Mesenchymal stem cell (in vitro differentiated cells and primary cell): ENCODE measurements at regions not wholly inside any gene's neighbourhood (a gene's known extent, or its start where the extent isn't known, plus 50 kb on each side); places are given as distances from the start of the nearest gene placed in this dataset.

Source experiments
- DNase-seq: peaks from one replicate; pipeline ENCODE4 v3.0.0-alpha.2; 2013
- H2AFZ ChIP-seq: one replicate; pipeline ENCODE4 v1.6.1; 2013; ENCODE audit warnings: low read depth, mild to moderate bottlenecking, control low read depth, inconsistent platforms, low read length, moderate library complexity
- H2AK5ac ChIP-seq: 2 replicates; pipeline ENCODE4 v1.6.1; 2013; ENCODE audit warnings: low read length, moderate library complexity, mild to moderate bottlenecking, inconsistent platforms; ENCODE audit not compliant: severe bottlenecking
- H2BK120ac ChIP-seq: one replicate; pipeline ENCODE4 v1.6.1; 2013; ENCODE audit warnings: low read depth, mild to moderate bottlenecking, inconsistent platforms, low read length, moderate library complexity
- H2BK12ac ChIP-seq, 2 experiments: one replicate each; pipeline ENCODE4 v1.6.1; 2013; ENCODE audit warnings: inconsistent platforms in 2 of 2, low read length in 2 of 2, mild to moderate bottlenecking in 2 of 2, moderate library complexity in 2 of 2, control low read depth in 1 of 2
- H2BK15ac ChIP-seq: one replicate; pipeline ENCODE4 v1.6.1; 2013; ENCODE audit warnings: mild to moderate bottlenecking, low read depth, inconsistent platforms; ENCODE audit not compliant: poor library complexity, severe bottlenecking
- H2BK5ac ChIP-seq: 2 replicates; pipeline ENCODE4 v1.6.1; 2013; ENCODE audit warnings: low read depth, mild to moderate bottlenecking, low read length, control low read depth, inconsistent platforms; ENCODE audit not compliant: poor library complexity, severe bottlenecking
- H3K14ac ChIP-seq, 2 experiments: one replicate each; pipeline ENCODE4 v1.6.1; 2013; ENCODE audit warnings: inconsistent platforms in 2 of 2, low read length in 2 of 2, control low read depth in 1 of 2, mild to moderate bottlenecking in 1 of 2, moderate library complexity in 1 of 2
- H3K18ac ChIP-seq, 2 experiments: one replicate each; pipeline ENCODE4 v1.6.1; 2013; ENCODE audit warnings: inconsistent platforms in 2 of 2, low read length in 2 of 2, control low read depth in 1 of 2, low read depth in 1 of 2, mild to moderate bottlenecking in 1 of 2
- H3K23ac ChIP-seq, 2 experiments: one replicate each; pipeline ENCODE4 v1.6.1; 2013; ENCODE audit warnings: inconsistent platforms in 2 of 2, low read length in 2 of 2, mild to moderate bottlenecking in 2 of 2, moderate library complexity in 2 of 2, control low read depth in 1 of 2
- H3K27ac ChIP-seq: 2 replicates; pipeline ENCODE4 v1.5.1; 2013; ENCODE audit warnings: mild to moderate bottlenecking, moderate library complexity, low read length, control low read depth, inconsistent platforms; ENCODE audit not compliant: poor library complexity, severe bottlenecking
- H3K27me3 ChIP-seq, 2 experiments: 2 replicates each; pipeline versions ENCODE4 v1.6.1 to v1.7.0; 2013; ENCODE audit warnings: low read length in 2 of 2, mild to moderate bottlenecking in 2 of 2, moderate library complexity in 2 of 2, control low read depth in 1 of 2, inconsistent platforms in 1 of 2; ENCODE audit not compliant: control insufficient read depth in 1 of 2, insufficient read depth in 1 of 2
- H3K36me3 ChIP-seq, 2 experiments: 2 replicates each; pipeline versions ENCODE4 v1.6.1 to v1.7.0; 2013; ENCODE audit warnings: low read length in 2 of 2, control low read depth in 1 of 2, inconsistent platforms in 1 of 2, low read depth in 1 of 2, mild to moderate bottlenecking in 1 of 2; ENCODE audit not compliant: insufficient read depth in 2 of 2, control insufficient read depth in 1 of 2
- H3K4ac ChIP-seq, 2 experiments: one replicate each; pipeline ENCODE4 v1.6.1; 2013; ENCODE audit warnings: inconsistent platforms in 2 of 2, low read length in 2 of 2, mild to moderate bottlenecking in 2 of 2, moderate library complexity in 2 of 2, control low read depth in 1 of 2, low read depth in 1 of 2
- H3K4me1 ChIP-seq: 2 replicates; pipeline ENCODE4 v1.6.1; 2013; ENCODE audit warnings: low read depth, low read length, control low read depth; ENCODE audit not compliant: control insufficient read depth, insufficient read depth
- H3K4me2 ChIP-seq: 2 replicates; pipeline ENCODE4 v1.6.1; 2013; ENCODE audit warnings: low read length, mild to moderate bottlenecking, inconsistent platforms; ENCODE audit not compliant: poor library complexity, severe bottlenecking
- H3K4me3 ChIP-seq, 2 experiments: 2 replicates each; pipeline versions ENCODE4 v1.5.1 to v1.7.0; 2013; ENCODE audit warnings: low read length in 2 of 2, mild to moderate bottlenecking in 2 of 2, control low read depth in 1 of 2, low read depth in 1 of 2; ENCODE audit not compliant: insufficient read depth in 1 of 2
- H3K79me1 ChIP-seq: replicated peaks from 2 replicates; pipeline ENCODE4 v1.6.1; 2013; ENCODE audit warnings: mild to moderate bottlenecking, control low read depth, low read length, inconsistent platforms; ENCODE audit not compliant: poor library complexity, severe bottlenecking
- H3K9ac ChIP-seq: 2 replicates; pipeline ENCODE4 v1.7.0; 2013; ENCODE audit warnings: mild to moderate bottlenecking, low read length, moderate library complexity
- H3K9me3 ChIP-seq: 2 replicates; pipeline ENCODE4 v1.7.0; 2013; ENCODE audit warnings: mild to moderate bottlenecking, low read length; ENCODE audit not compliant: control insufficient read depth
- H4K8ac ChIP-seq: one replicate; pipeline ENCODE4 v1.6.1; 2013; ENCODE audit warnings: inconsistent platforms, mild to moderate bottlenecking, low read length, moderate library complexity
- H4K91ac ChIP-seq: one replicate; pipeline ENCODE4 v1.6.1; 2013; ENCODE audit warnings: mild to moderate bottlenecking, low read length, inconsistent platforms
- WGBS: methylation state at CpG from one replicate; pipeline ENCODE4 v1.1.7; 2013; ENCODE audit warnings: mixed read lengths; 5-methylcytosine and 5-hydroxymethylcytosine counted together

DNA sequence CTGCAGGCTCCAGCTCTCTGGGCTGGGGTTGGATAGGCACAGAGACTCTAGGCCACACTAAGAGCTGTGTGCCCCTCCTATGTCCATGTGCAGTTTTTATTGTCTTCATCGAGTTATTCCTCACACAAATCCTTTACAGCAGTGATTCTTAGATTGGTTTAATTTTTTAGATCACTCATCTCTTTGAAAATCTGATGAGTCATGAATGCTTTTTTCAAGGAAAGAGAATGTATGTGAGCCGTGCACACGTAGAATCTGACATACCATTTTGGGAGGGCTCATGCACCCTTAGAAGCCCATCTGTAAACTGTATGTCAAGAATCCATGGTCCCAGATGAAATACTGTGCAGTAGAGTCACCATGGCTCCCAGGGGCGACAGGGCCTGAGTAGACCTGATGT lies 100.7 kb upstream of the S1PR3 start:
- Histone ChIP-seq H3K9ac (no peak overlapping the region), H3K4me3 (no peak overlapping the region), H3K23ac (no peak overlapping the region), H4K8ac (no peak overlapping the region), H4K91ac (no peak overlapping the region), H3K79me1 (no peaks in the 10 kb centered on the region), H3K9me3 (peaks cover 5% of the 10 kb centered on the region), H3K27ac (no peak overlapping the region), H2AFZ (no peak overlapping the region), H3K4me1 (peaks cover 8% of the 10 kb centered on the region), H3K36me3 (no peaks in the 10 kb centered on the region), H3K18ac (no peak overlapping the region), H2BK15ac (no peak overlapping the region), H3K27me3 (peaks cover 0 to 6% of the 10 kb centered on the region in 2 experiments), H2AK5ac (no peak overlapping the region), H2BK5ac (no peak overlapping the region), H3K4ac (no peak overlapping the region), H2BK120ac (no peak overlapping the region), H2BK12ac (no peak overlapping the region), H3K4me2 (no peak overlapping the region), H3K14ac (no peak overlapping the region)
- WGBS, result 80% methylated on average over 3 of the region's 4 CpGs
- DNase-seq, result no peak

DNA sequence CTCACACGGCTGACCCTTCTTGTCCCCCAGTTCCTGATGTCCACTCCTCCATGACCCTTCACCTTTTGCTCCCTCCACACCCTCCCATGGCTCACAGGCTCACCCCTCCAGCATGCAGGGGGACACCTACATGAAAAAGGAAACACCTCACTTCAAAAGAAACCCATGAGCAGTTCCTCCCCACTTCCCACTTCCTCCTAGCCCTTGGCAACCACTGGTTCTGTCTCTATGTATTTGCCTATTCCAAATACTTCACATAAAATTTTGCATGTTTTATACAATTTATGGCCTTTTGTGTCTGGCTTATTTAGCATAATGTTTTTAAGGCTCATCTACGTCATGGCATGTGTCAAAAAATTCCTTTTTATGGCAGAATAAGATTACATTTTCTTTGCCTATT lies 100.2 kb upstream of the S1PR3 start:
- Histone ChIP-seq H3K27ac (no peak overlapping the region), H3K4ac (no peak overlapping the region), H3K9ac (no peak overlapping the region), H2BK120ac (no peak overlapping the region), H3K14ac (no peak overlapping the region), H3K23ac (no peak overlapping the region), H3K79me1 (no peaks in the 10 kb centered on the region), H3K9me3 (peaks cover 5% of the 10 kb centered on the region), H2BK5ac (no peak overlapping the region), H4K91ac (no peak overlapping the region), H3K18ac (no peak overlapping the region), H3K4me1 (peaks cover 8% of the 10 kb centered on the region), H3K27me3 (peaks cover 0 to 6% of the 10 kb centered on the region in 2 experiments), H2BK15ac (no peak overlapping the region), H3K4me3 (no peak overlapping the region), H2BK12ac (no peak overlapping the region), H2AFZ (no peak overlapping the region), H4K8ac (no peak overlapping the region), H3K36me3 (no peaks in the 10 kb centered on the region), H2AK5ac (no peak overlapping the region), H3K4me2 (no peak overlapping the region)
- DNase-seq, result no peak
- WGBS, result 82% methylated on average over 1 of the region's 2 CpGs

DNA sequence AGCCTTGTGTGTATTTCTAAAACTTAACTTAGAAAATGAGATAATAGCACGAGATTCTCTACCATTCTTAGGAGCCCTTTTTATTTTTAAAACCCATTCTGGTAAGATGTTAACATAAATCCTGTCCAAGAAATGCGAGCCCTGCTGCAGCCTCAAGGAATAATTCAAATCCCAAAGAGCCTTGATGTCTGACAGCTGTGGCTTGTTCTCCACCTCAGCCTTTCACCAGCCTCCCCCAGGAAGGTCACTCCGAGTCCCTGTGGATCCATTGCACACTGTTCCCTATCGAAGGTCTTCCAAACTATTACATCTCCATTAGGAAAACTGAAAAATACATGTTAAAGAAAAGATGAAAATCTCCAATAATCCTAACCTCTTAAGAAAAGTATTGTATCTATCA lies 98.5 kb upstream of the S1PR3 start:
- Histone ChIP-seq H3K18ac (no peak overlapping the region), H3K4me2 (no peak overlapping the region), H3K27me3 (peaks cover 0 to 6% of the 10 kb centered on the region in 2 experiments), H3K23ac (no peak overlapping the region), H3K79me1 (no peaks in the 10 kb centered on the region), H4K91ac (no peak overlapping the region), H3K27ac (no peak overlapping the region), H3K4me1 (peaks cover 8% of the 10 kb centered on the region), H3K36me3 (no peaks in the 10 kb centered on the region), H3K9ac (no peak overlapping the region), H2AFZ (no peak overlapping the region), H3K9me3 (peaks cover under 1% of the 10 kb centered on the region), H3K4me3 (no peak overlapping the region), H2BK12ac (no peak overlapping the region), H4K8ac (no peak overlapping the region), H2BK120ac (no peak overlapping the region), H3K14ac (no peak overlapping the region), H2BK15ac (no peak overlapping the region), H3K4ac (no peak overlapping the region), H2AK5ac (no peak overlapping the region), H2BK5ac (no peak overlapping the region)
- DNase-seq, result no peak
- WGBS, result 56% methylated on average over 3 of the region's 4 CpGs

- H3K4me1 ChIP-seq, result no peaks in the 10 kb centered on the region
- no peaks in the 10 kb centered on the region for H3K79me1 ChIP-seq
- no peak overlapping the region for H2BK5ac ChIP-seq
- no peak overlapping the region for H3K18ac ChIP-seq
- no peak overlapping the region for H3K23ac ChIP-seq
- H3K4ac ChIP-seq, result no peak overlapping the region
- H3K14ac ChIP-seq, result no peak overlapping the region
- no peak overlapping the region for H2BK120ac ChIP-seq
- H3K36me3 ChIP-seq, result no peaks in the 10 kb centered on the region
- no peak for DNase-seq
- H3K4me2 ChIP-seq, result no peak overlapping the region
- H3K9ac ChIP-seq, result no peak overlapping the region
- H3K4me3 ChIP-seq, result no peak overlapping the region
- no peak overlapping the region for H2BK15ac ChIP-seq
- no peak overlapping the region for H3K27ac ChIP-seq
- H3K27me3 ChIP-seq, result peaks cover 0 to 4% of the 10 kb centered on the region in 2 experiments
- H2AK5ac ChIP-seq, result no peak overlapping the region
- H3K9me3 ChIP-seq, result no peaks in the 10 kb centered on the region
- H4K8ac ChIP-seq, result no peak overlapping the region
- no peak overlapping the region for H2AFZ ChIP-seq
- no peak overlapping the region for H4K91ac ChIP-seq
- no peak overlapping the region for H2BK12ac ChIP-seq
Observed at GRCh38 chr9:88897081-88897480, 94.2 kb upstream of the S1PR3 start.
